ENCODE measurements at regions not wholly inside any gene's neighbourhood (a gene's known extent, or its start where the extent isn't known, plus 50 kb on each side); places are given as distances from the start of the nearest gene placed in this dataset.

GRCh38 chr6:113750151-113750855 lies 106.8 kb upstream of the MARCKS start:
- Histone ChIP-seq H3F3A (replicated peaks; ENCODE audit: insufficient read depth) (no peaks in the 10 kb centered on the region), H3K9me2 (no peaks in the 10 kb centered on the region), H3K79me2 (ENCODE audit: insufficient read depth) (no peaks in the 10 kb centered on the region), H3K9ac (no peak overlapping the region), H4K20me1 (ENCODE audit: insufficient read depth) (no peaks in the 10 kb centered on the region), H3K4me3 (ENCODE audit: low read depth in 2 of 2, low read length in 1 of 2) (no peak overlapping the region), H3K9me3 (no peaks in the 10 kb centered on the region), H2AFZ (ENCODE audit: low read depth) (no peak overlapping the region), H3K36me3 (replicated peaks in 1 of 2; ENCODE audit: control insufficient read depth in 1 of 2, insufficient read depth in 2 of 2, low read length in 1 of 2) (no peaks in the 10 kb centered on the region), H3K27me3 (ENCODE audit: insufficient read depth) (no peaks in the 10 kb centered on the region), H3K4me1 (ENCODE audit: control insufficient read depth in 1 of 2, insufficient read depth in 2 of 2, low read depth in 1 of 2, low read length in 1 of 2) (no peaks in the 10 kb centered on the region), H3K27ac (ENCODE audit: low read depth in 2 of 2, low read length in 1 of 2) (no peak overlapping the region), H3K4me2 (no peak overlapping the region)
- CTCF ChIA-PET: no interaction called here
- no peak for DNase-seq
- WGBS (ENCODE audit: low lambda C conversion rate): 84% methylated on average over 1 of the region's 1 CpG
- POLR2A ChIA-PET: no interaction called here
- TF ChIP-seq USF1 (IDR thresholded peaks at IDR 0.05; ENCODE audit: borderline replicate concordance, low read depth): no peak
- TF ChIP-seq RXRA (IDR thresholded peaks at IDR 0.05; ENCODE audit: borderline replicate concordance, low read depth): no peak
- no peak for TF ChIP-seq RFX5 (IDR thresholded peaks at IDR 0.05; ENCODE audit: low read length)
- TF ChIP-seq SMC3 (IDR thresholded peaks at IDR 0.05; ENCODE audit: low read depth, low read length): no peak

- Histone ChIP-seq H3K9ac (no peak overlapping the region), H3F3A (replicated peaks; ENCODE audit: insufficient read depth) (no peaks in the 10 kb centered on the region), H3K79me2 (ENCODE audit: insufficient read depth) (no peaks in the 10 kb centered on the region), H3K4me1 (ENCODE audit: control insufficient read depth in 1 of 2, insufficient read depth in 2 of 2, low read depth in 1 of 2, low read length in 1 of 2) (peaks cover 0 to 3% of the 10 kb centered on the region in 2 experiments; a peak in 1 of 4 replicates), H3K4me3 (ENCODE audit: low read depth in 2 of 2, low read length in 1 of 2) (no peak overlapping the region), H3K27me3 (ENCODE audit: insufficient read depth) (no peaks in the 10 kb centered on the region), H2AFZ (ENCODE audit: low read depth) (no peak overlapping the region), H3K27ac (ENCODE audit: low read depth in 2 of 2, low read length in 1 of 2) (no peak overlapping the region), H3K4me2 (no peak overlapping the region), H4K20me1 (ENCODE audit: insufficient read depth) (no peaks in the 10 kb centered on the region), H3K9me3 (no peaks in the 10 kb centered on the region), H3K9me2 (no peaks in the 10 kb centered on the region), H3K36me3 (replicated peaks in 1 of 2; ENCODE audit: control insufficient read depth in 1 of 2, insufficient read depth in 2 of 2, low read length in 1 of 2) (no peaks in the 10 kb centered on the region)
- DNase-seq: no peak
- WGBS (ENCODE audit: low lambda C conversion rate): 41% methylated on average over 1 of the region's 1 CpG
- ChIA-PET POLR2A (no interaction called here), CTCF (no interaction called here)
- TF ChIP-seq CHD2 (IDR thresholded peaks at IDR 0.05; ENCODE audit: low read length, partially characterized antibody) (peak; percentile 22), EP300 (IDR thresholded peaks at IDR 0.05; ENCODE audit: borderline replicate concordance in 1 of 2, low read depth in 1 of 2, low read length in 1 of 2) (peak in 1 of 2 experiments; percentile 75; a peak in 2 of 4 replicates), YY1 (IDR thresholded peaks at IDR 0.05; ENCODE audit: low read depth) (no peak), GATA2 (CRISPR knock-in tag; IDR thresholded peaks at IDR 0.05) (peak; percentile 82), TAF1 (IDR thresholded peaks at IDR 0.05; ENCODE audit: borderline replicate concordance, low read depth, low read length) (no peak), TCF12 (IDR thresholded peaks at IDR 0.05) (no peak), RXRA (IDR thresholded peaks at IDR 0.05; ENCODE audit: borderline replicate concordance, low read depth) (no peak), MXI1 (IDR thresholded peaks at IDR 0.05; ENCODE audit: low read depth, low read length) (no peak), RCOR1 (IDR thresholded peaks at IDR 0.05; ENCODE audit: low read length) (peak; percentile 59; the same call in 1 of the 2 replicates), MAX (IDR thresholded peaks at IDR 0.05; ENCODE audit: low read depth) (no peak), FOSL2 (IDR thresholded peaks at IDR 0.05; ENCODE audit: borderline replicate concordance, low read depth) (no peak)
These were observed 102.9 kb upstream of the MARCKS start for GRCh38 chr6:113754291-113754690.

All from SK-N-SH (cell line).